ENCODE measurements at regions not wholly inside any gene's neighbourhood (a gene's known extent, or its start where the extent isn't known, plus 50 kb on each side); places are given as distances from the start of the nearest gene placed in this dataset.
"Not testable (repeated sequence)": the region's sequence is repeated elsewhere in the genome, so short reads cannot be mapped to it uniquely, and the experiment has no call there.

DNA sequence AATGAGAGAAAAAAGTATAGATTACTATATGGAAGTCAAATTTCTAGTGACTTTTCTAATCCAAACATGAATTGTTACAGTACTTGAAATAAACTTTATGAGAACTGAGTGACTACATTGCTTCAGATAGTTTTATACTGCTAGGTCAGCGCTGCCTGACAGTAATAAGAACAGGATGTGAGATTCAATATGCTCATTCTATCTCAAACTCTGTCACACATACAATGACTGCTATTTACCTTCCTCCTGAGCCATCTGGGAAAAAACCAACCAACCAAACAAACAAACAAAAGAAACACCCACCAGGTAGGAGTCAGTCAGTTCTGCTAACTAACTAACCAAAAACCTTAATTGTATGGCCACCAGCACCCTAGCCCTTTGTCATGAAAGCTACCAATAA, 89.0 kb upstream of the NOTCH2NLA start:
- DNase-seq: not testable (repeated sequence)

- DNase-seq: not testable (repeated sequence)
Observed at GRCh38 chr1:146314449-146315246, 85.8 kb upstream of the NOTCH2NLA start.

DNA sequence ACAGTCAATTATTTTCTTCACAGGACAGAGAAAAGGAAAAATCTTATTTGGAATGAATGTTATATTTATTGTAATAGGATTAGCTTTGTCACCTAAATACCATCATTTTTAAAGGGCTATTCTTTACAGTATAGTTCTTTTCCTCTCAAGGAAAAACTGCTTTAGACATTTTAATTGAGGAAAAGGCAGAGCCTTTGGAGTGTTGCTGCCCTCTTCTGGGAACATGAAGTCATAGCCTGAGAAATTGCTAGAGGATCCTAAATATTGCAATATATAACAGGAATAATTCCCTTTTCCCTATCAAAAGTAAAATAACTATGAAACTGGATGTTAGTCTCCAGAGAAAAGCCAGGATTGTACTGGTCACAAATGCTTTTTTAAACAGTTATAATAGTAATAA, 81.8 kb upstream of the NOTCH2NLA start:
- not testable (repeated sequence) for DNase-seq

- not testable (repeated sequence) for DNase-seq
Observed at GRCh38 chr1:146309427-146309826, 80.6 kb upstream of the NOTCH2NLA start.

GRCh38 chr1:146308892-146309291, 80.1 kb upstream of the NOTCH2NLA start:
- not testable (repeated sequence) for DNase-seq

DNA sequence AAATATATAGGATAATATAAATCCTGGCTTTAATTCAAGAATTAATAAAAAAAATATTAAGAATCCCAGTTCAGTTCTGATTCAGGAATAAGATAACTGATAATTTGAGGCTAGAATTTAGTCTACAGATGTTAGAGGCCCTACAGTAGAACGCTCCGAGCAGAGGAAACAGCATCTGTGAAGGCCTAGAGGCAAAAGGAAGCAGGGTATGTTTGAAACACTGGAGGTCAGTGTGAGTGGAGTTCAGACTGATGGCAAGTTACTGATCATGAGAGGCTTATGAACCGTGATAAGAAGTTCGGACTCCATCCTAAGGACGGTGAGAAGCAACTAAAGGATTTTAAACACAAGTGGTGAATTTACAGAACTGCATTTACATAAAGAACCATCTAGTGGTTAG, 79.3 kb upstream of the NOTCH2NLA start:
- not testable (repeated sequence) for DNase-seq

GRCh38 chr1:146307632-146308031, 78.8 kb upstream of the NOTCH2NLA start:
- not testable (repeated sequence) for DNase-seq

DNA sequence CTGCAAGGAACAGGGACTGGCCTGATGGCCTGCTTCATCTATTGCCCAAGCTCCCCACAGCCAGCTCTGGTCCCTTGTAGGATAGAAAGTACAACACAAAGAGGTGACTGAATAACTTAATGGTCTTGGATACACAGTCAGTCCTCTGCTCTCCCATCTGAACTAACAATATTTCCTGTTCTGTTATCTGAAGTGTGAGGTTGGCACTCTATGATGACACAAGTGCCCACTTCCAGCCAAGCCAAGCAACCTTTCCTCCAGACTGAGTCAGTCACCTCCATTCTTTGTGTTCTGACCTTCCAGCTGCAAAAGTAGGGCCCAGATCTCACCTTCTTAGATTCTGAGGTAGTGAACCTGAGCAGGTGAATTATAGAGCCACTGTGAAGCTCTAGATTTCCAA, 77.8 kb upstream of the NOTCH2NLA start:
- DNase-seq: not testable (repeated sequence)

GRCh38 chr1:146305442-146305841, 76.6 kb upstream of the NOTCH2NLA start:
- not testable (repeated sequence) for DNase-seq

GRCh38 chr1:146298575-146298897, 69.7 kb upstream of the NOTCH2NLA start:
- DNase-seq: not testable (repeated sequence)

GRCh38 chr1:146297781-146298574, 69.2 kb upstream of the NOTCH2NLA start:
- not testable (repeated sequence) for DNase-seq

- DNase-seq: not testable (repeated sequence)
Observed at GRCh38 chr1:146292940-146293936, 64.4 kb upstream of the NOTCH2NLA start.

- DNase-seq: not testable (repeated sequence)
Observed at GRCh38 chr1:146292424-146292823, 63.6 kb upstream of the NOTCH2NLA start.

- DNase-seq: not testable (repeated sequence)
Observed at GRCh38 chr1:146287881-146288280, 59.1 kb upstream of the NOTCH2NLA start.

GRCh38 chr1:146284760-146285159, 55.9 kb upstream of the NOTCH2NLA start:
- DNase-seq: not testable (repeated sequence)

- not testable (repeated sequence) for DNase-seq
Observed at GRCh38 chr1:146283527-146283880, 54.7 kb upstream of the NOTCH2NLA start.

DNA sequence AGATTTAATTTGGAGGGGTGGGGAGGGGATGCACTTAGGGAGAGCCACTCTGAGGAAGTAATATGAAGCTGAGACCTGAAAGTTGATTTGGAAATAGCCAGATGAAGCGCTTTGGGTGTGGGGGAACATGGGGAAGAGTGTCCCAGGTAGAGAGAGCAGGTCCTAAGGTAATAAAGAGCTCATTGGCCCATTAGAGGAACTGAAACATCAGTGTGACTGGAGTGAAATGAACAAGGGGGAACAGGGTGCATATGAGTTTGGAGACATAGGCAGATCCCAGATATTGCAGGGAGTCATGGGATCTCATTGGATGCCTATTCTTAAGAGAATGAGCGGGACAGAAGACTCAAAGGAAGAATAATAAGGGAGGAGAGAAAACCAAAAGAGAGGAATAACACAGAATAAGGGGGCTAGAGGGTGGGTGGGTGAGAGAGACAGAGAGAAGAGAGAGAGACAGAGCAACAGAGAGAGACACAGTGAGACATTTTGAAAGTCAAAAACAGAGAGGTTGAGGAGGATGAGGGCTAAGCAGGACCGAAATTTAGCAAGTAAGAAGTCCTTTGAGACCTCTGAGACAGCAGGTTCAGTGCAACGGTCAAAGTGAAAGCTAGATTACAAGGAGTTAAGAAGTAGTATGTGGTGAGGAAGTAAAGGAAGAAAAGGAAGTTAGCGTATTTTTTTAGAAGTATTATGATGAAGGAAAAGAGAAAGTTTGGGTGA, 54.1 kb upstream of the NOTCH2NLA start:
- DNase-seq: not testable (repeated sequence)

GRCh38 chr1:146281522-146281921, 52.7 kb upstream of the NOTCH2NLA start:
- not testable (repeated sequence) for DNase-seq

- DNase-seq: not testable (repeated sequence)
Observed at GRCh38 chr1:146278758-146279157, 49.9 kb upstream of the NOTCH2NLA start.

Data from kidney glomerular epithelial cell (primary cell).